ENCODE measurements at regions not wholly inside any gene's neighbourhood (a gene's known extent, or its start where the extent isn't known, plus 50 kb on each side); places are given as distances from the start of the nearest gene placed in this dataset.

GRCh38 chr1:101313356-101313755 lies 76.5 kb downstream of the S1PR1 start:
- Histone ChIP-seq H3K27me3 (ENCODE audit: insufficient read depth, low read length) (peaks cover 56% of the 10 kb centered on the region), H3K79me2 (ENCODE audit: insufficient read depth, low read length) (no peaks in the 10 kb centered on the region), H3K4me1 (ENCODE audit: insufficient read depth, low read length) (peaks cover 9% of the 10 kb centered on the region), H4K20me1 (ENCODE audit: insufficient read depth, low read length) (no peaks in the 10 kb centered on the region), H3K36me3 (ENCODE audit: insufficient read depth, low read length) (no peaks in the 10 kb centered on the region), H3K4me2 (ENCODE audit: insufficient read depth, low read length) (no peak overlapping the region), H2AFZ (ENCODE audit: low read length) (no peak overlapping the region), H3K9me3 (ENCODE audit: low read depth, low read length) (no peaks in the 10 kb centered on the region), H3K4me3 (ENCODE audit: insufficient read depth, low read length) (no peak overlapping the region), H3K27ac (ENCODE audit: low read depth, low read length) (no peak overlapping the region)
- TF ChIP-seq CTCF (IDR thresholded peaks at IDR 0.05; ENCODE audit: extremely low read depth, low read depth, low read length), result no peak
- DNase-seq (ENCODE audit: insufficient read length, low spot score, missing footprints), result no peak

- H3K4me3 ChIP-seq (ENCODE audit: insufficient read depth, low read length), result no peak overlapping the region
- peaks cover 8% of the 10 kb centered on the region for H3K4me1 ChIP-seq (ENCODE audit: insufficient read depth, low read length)
- no peaks in the 10 kb centered on the region for H3K79me2 ChIP-seq (ENCODE audit: insufficient read depth, low read length)
- no peak overlapping the region for H3K4me2 ChIP-seq (ENCODE audit: insufficient read depth, low read length)
- peaks cover 49% of the 10 kb centered on the region for H3K27me3 ChIP-seq (ENCODE audit: insufficient read depth, low read length)
- H2AFZ ChIP-seq (ENCODE audit: low read length), result no peak overlapping the region
- no peak for TF ChIP-seq CTCF (IDR thresholded peaks at IDR 0.05; ENCODE audit: extremely low read depth, low read depth, low read length)
- no peak overlapping the region for H3K27ac ChIP-seq (ENCODE audit: low read depth, low read length)
- no peaks in the 10 kb centered on the region for H3K36me3 ChIP-seq (ENCODE audit: insufficient read depth, low read length)
- peak; percentile 89 for DNase-seq (ENCODE audit: insufficient read length, low spot score, missing footprints)
- H4K20me1 ChIP-seq (ENCODE audit: insufficient read depth, low read length), result no peaks in the 10 kb centered on the region
- no peaks in the 10 kb centered on the region for H3K9me3 ChIP-seq (ENCODE audit: low read depth, low read length)
These were observed 77.4 kb downstream of the S1PR1 start for GRCh38 chr1:101314244-101314643.

GRCh38 chr1:101316256-101316655 lies 79.4 kb downstream of the S1PR1 start:
- H3K4me1 ChIP-seq (ENCODE audit: insufficient read depth, low read length), result peaks cover 4% of the 10 kb centered on the region
- H3K9me3 ChIP-seq (ENCODE audit: low read depth, low read length), result no peaks in the 10 kb centered on the region
- no peaks in the 10 kb centered on the region for H4K20me1 ChIP-seq (ENCODE audit: insufficient read depth, low read length)
- no peak overlapping the region for H3K27ac ChIP-seq (ENCODE audit: low read depth, low read length)
- TF ChIP-seq CTCF (IDR thresholded peaks at IDR 0.05; ENCODE audit: extremely low read depth, low read depth, low read length), result no peak
- H3K79me2 ChIP-seq (ENCODE audit: insufficient read depth, low read length), result no peaks in the 10 kb centered on the region
- peaks cover 31% of the 10 kb centered on the region for H3K27me3 ChIP-seq (ENCODE audit: insufficient read depth, low read length)
- H3K36me3 ChIP-seq (ENCODE audit: insufficient read depth, low read length), result no peaks in the 10 kb centered on the region
- H2AFZ ChIP-seq (ENCODE audit: low read length), result no peak overlapping the region
- H3K4me2 ChIP-seq (ENCODE audit: insufficient read depth, low read length), result no peak overlapping the region
- DNase-seq (ENCODE audit: insufficient read length, low spot score, missing footprints), result no peak
- H3K4me3 ChIP-seq (ENCODE audit: insufficient read depth, low read length), result no peak overlapping the region

GRCh38 chr1:101316799-101317198 lies 80.0 kb downstream of the S1PR1 start:
- DNase-seq (ENCODE audit: insufficient read length, low spot score, missing footprints), result no peak
- Histone ChIP-seq H4K20me1 (ENCODE audit: insufficient read depth, low read length) (no peaks in the 10 kb centered on the region), H3K27ac (ENCODE audit: low read depth, low read length) (no peak overlapping the region), H3K27me3 (ENCODE audit: insufficient read depth, low read length) (peaks cover 29% of the 10 kb centered on the region), H2AFZ (ENCODE audit: low read length) (no peak overlapping the region), H3K4me3 (ENCODE audit: insufficient read depth, low read length) (no peak overlapping the region), H3K9me3 (ENCODE audit: low read depth, low read length) (no peaks in the 10 kb centered on the region), H3K79me2 (ENCODE audit: insufficient read depth, low read length) (no peaks in the 10 kb centered on the region), H3K36me3 (ENCODE audit: insufficient read depth, low read length) (no peaks in the 10 kb centered on the region), H3K4me2 (ENCODE audit: insufficient read depth, low read length) (no peak overlapping the region), H3K4me1 (ENCODE audit: insufficient read depth, low read length) (peaks cover 4% of the 10 kb centered on the region)
- TF ChIP-seq CTCF (IDR thresholded peaks at IDR 0.05; ENCODE audit: extremely low read depth, low read depth, low read length), result no peak
